Neuronal stem cell (in vitro differentiated cells): ENCODE measurements at regions not wholly inside any gene's neighbourhood (a gene's known extent, or its start where the extent isn't known, plus 50 kb on each side); places are given as distances from the start of the nearest gene placed in this dataset.

Experiments
- DNase-seq: peaks from one replicate; pipeline ENCODE4 v3.0.0-alpha.2; 2013; ENCODE audit warnings: low spot score
- H2AFZ ChIP-seq: one replicate; pipeline ENCODE4 v1.6.1; 2013; ENCODE audit warnings: mild to moderate bottlenecking, low read length, inconsistent platforms
- H2AK5ac ChIP-seq: 2 replicates; pipeline ENCODE4 v1.6.1; 2013; ENCODE audit warnings: low read depth, mild to moderate bottlenecking, inconsistent platforms, low read length, moderate library complexity, mixed read lengths
- H2BK120ac ChIP-seq: 2 replicates; pipeline ENCODE4 v1.6.1; 2013; ENCODE audit warnings: low read depth, mild to moderate bottlenecking, inconsistent platforms, low read length, moderate library complexity, mixed read lengths
- H2BK12ac ChIP-seq: one replicate; pipeline ENCODE4 v1.6.1; 2013; ENCODE audit warnings: low read length, inconsistent platforms
- H2BK15ac ChIP-seq: 2 replicates; pipeline ENCODE4 v1.6.1; 2013; ENCODE audit warnings: mild to moderate bottlenecking, low read length, inconsistent platforms, mixed read lengths
- H2BK5ac ChIP-seq: one replicate; pipeline ENCODE4 v1.6.1; 2013; ENCODE audit warnings: inconsistent platforms, mild to moderate bottlenecking, low read length, moderate library complexity
- H3K14ac ChIP-seq: one replicate; pipeline ENCODE4 v1.6.1; 2013; ENCODE audit warnings: low read length, inconsistent platforms
- H3K18ac ChIP-seq: 2 replicates; pipeline ENCODE4 v1.6.1; 2013; ENCODE audit warnings: low read length, inconsistent platforms
- H3K23ac ChIP-seq: 2 replicates; pipeline ENCODE4 v1.6.1; 2013; ENCODE audit warnings: low read depth, mild to moderate bottlenecking, mixed read lengths, low read length, inconsistent platforms; ENCODE audit not compliant: poor library complexity
- H3K27ac ChIP-seq: replicated peaks from 3 replicates; pipeline ENCODE4 v1.5.1; 2013; ENCODE audit warnings: low read length, inconsistent platforms
- H3K27me3 ChIP-seq, 3 experiments: 2 replicates each; pipeline ENCODE4 v1.6.1; 2013; ENCODE audit warnings: low read length in 3 of 3, mild to moderate bottlenecking in 2 of 3, inconsistent platforms in 1 of 3, low read depth in 1 of 3, mixed read lengths in 1 of 3, moderate library complexity in 1 of 3; ENCODE audit not compliant: control insufficient read depth in 3 of 3, insufficient read depth in 3 of 3
- H3K36me3 ChIP-seq, 2 donors: replicated peaks in 1 of 2; 2 replicates each; pipeline ENCODE4 v1.6.1; 2013; ENCODE audit warnings: low read length in 2 of 2; ENCODE audit not compliant: control insufficient read depth in 2 of 2, insufficient read depth in 2 of 2
- H3K4ac ChIP-seq: 2 replicates; pipeline ENCODE4 v1.6.1; 2013; ENCODE audit warnings: inconsistent platforms, mild to moderate bottlenecking, low read length, moderate library complexity
- H3K4me1 ChIP-seq, 2 donors: 1 replicate in 1 of 2; 2 replicates in 1 of 2; pipeline ENCODE4 v1.6.1; 2013; ENCODE audit warnings: low read length in 2 of 2, low read depth in 1 of 2; ENCODE audit not compliant: control insufficient read depth in 2 of 2, insufficient read depth in 1 of 2
- H3K4me2 ChIP-seq: one replicate; pipeline ENCODE4 v1.6.1; 2013; ENCODE audit warnings: mild to moderate bottlenecking, low read length, inconsistent platforms; ENCODE audit not compliant: insufficient read depth, poor library complexity, severe bottlenecking
- H3K4me3 ChIP-seq, 2 donors: 2 replicates each; pipeline ENCODE4 v1.5.1; 2013; ENCODE audit warnings: low read length in 2 of 2, mild to moderate bottlenecking in 2 of 2, inconsistent platforms in 1 of 2, moderate library complexity in 1 of 2
- H3K79me1 ChIP-seq: one replicate; pipeline ENCODE4 v1.6.1; 2013; ENCODE audit warnings: low read depth, mild to moderate bottlenecking, inconsistent platforms, low read length, moderate library complexity
- H3K9ac ChIP-seq: one replicate; pipeline ENCODE4 v1.6.1; 2013; ENCODE audit warnings: mild to moderate bottlenecking, low read depth, low read length, inconsistent platforms; ENCODE audit not compliant: poor library complexity
- H3K9me3 ChIP-seq, 2 donors: replicated peaks in 1 of 2; 2 replicates each; pipeline versions ENCODE3 to v1.6.1; 2013; ENCODE audit warnings: low read length in 2 of 2, mild to moderate bottlenecking in 2 of 2, inconsistent platforms in 1 of 2, low read depth in 1 of 2, mixed read lengths in 1 of 2, moderate library complexity in 1 of 2; ENCODE audit not compliant: control insufficient read depth in 2 of 2, insufficient read depth in 1 of 2
- H4K8ac ChIP-seq: one replicate; pipeline ENCODE4 v1.6.1; 2013; ENCODE audit warnings: low read depth, mild to moderate bottlenecking, inconsistent platforms, low read length, moderate library complexity
- H4K91ac ChIP-seq: one replicate; pipeline ENCODE4 v1.6.1; 2013; ENCODE audit warnings: low read length, low read depth, mild to moderate bottlenecking, inconsistent platforms; ENCODE audit not compliant: poor library complexity
- WGBS, 2 donors: extraction: QIAGEN DNeasy Blood & Tissue Kit; methylation state at CpG; one replicate each; pipeline ENCODE4 v1.1.7; 2013; ENCODE audit warnings: missing lambda C conversion rate in 2 of 2, mixed read lengths in 1 of 2; ENCODE audit not compliant: insufficient read length in 2 of 2, insufficient replicate concordance in 1 of 2; ENCODE audit errors: extremely low coverage in 2 of 2; 5-methylcytosine and 5-hydroxymethylcytosine counted together

GRCh38 chr13:58698531-58698930 lies 1067.0 kb downstream of the PCDH17 start:
- Histone ChIP-seq H2BK120ac (no peak overlapping the region), H2AK5ac (no peak overlapping the region), H3K27ac (no peak overlapping the region), H3K27me3 (no peaks in the 10 kb centered on the region), H4K8ac (no peak overlapping the region), H3K9ac (no peak overlapping the region), H2BK5ac (no peak overlapping the region), H3K36me3 (no peaks in the 10 kb centered on the region), H3K9me3 (no peaks in the 10 kb centered on the region), H3K4ac (no peak overlapping the region), H3K18ac (no peak overlapping the region), H3K4me2 (no peak overlapping the region), H3K14ac (no peak overlapping the region), H3K23ac (no peak overlapping the region), H2AFZ (no peak overlapping the region), H4K91ac (no peak overlapping the region), H3K4me3 (no peak overlapping the region), H3K79me1 (no peaks in the 10 kb centered on the region), H3K4me1 (no peaks in the 10 kb centered on the region), H2BK12ac (no peak overlapping the region), H2BK15ac (no peak overlapping the region)
- DNase-seq, result no peak

GRCh38 chr13:58704953-58705352 lies 1073.4 kb downstream of the PCDH17 start:
- no peaks in the 10 kb centered on the region for H3K27me3 ChIP-seq
- H2BK12ac ChIP-seq, result no peak overlapping the region
- no peaks in the 10 kb centered on the region for H3K4me1 ChIP-seq
- H3K18ac ChIP-seq, result no peak overlapping the region
- H3K27ac ChIP-seq, result no peak overlapping the region
- H3K14ac ChIP-seq, result no peak overlapping the region
- no peak overlapping the region for H3K23ac ChIP-seq
- H3K36me3 ChIP-seq, result no peaks in the 10 kb centered on the region
- no peak overlapping the region for H3K4ac ChIP-seq
- H3K9me3 ChIP-seq, result peaks cover 2 to 3% of the 10 kb centered on the region in 2 donors
- WGBS, 2 donors, result no CpG with 5 or more reads among the region's 2 CpGs
- H2BK15ac ChIP-seq, result no peak overlapping the region
- H2AK5ac ChIP-seq, result no peak overlapping the region
- H4K8ac ChIP-seq, result no peak overlapping the region
- no peak overlapping the region for H3K9ac ChIP-seq
- H3K79me1 ChIP-seq, result no peaks in the 10 kb centered on the region
- DNase-seq, result no peak
- H4K91ac ChIP-seq, result no peak overlapping the region
- no peak overlapping the region for H3K4me2 ChIP-seq
- no peak overlapping the region for H3K4me3 ChIP-seq
- no peak overlapping the region for H2AFZ ChIP-seq
- no peak overlapping the region for H2BK120ac ChIP-seq
- no peak overlapping the region for H2BK5ac ChIP-seq

- no peak overlapping the region for H3K14ac ChIP-seq
- H3K79me1 ChIP-seq, result no peaks in the 10 kb centered on the region
- H3K23ac ChIP-seq, result no peak overlapping the region
- H2BK15ac ChIP-seq, result no peak overlapping the region
- no peak overlapping the region for H2BK5ac ChIP-seq
- no peak overlapping the region for H3K27ac ChIP-seq
- no peak overlapping the region for H3K4me3 ChIP-seq
- H2AFZ ChIP-seq, result no peak overlapping the region
- DNase-seq, result no peak
- H2BK120ac ChIP-seq, result no peak overlapping the region
- WGBS, 2 donors, result no CpG with 5 or more reads among the region's 2 CpGs
- H3K27me3 ChIP-seq, result no peaks in the 10 kb centered on the region
- H3K9me3 ChIP-seq, result peaks cover 3 to 4% of the 10 kb centered on the region in 2 donors
- H3K4me2 ChIP-seq, result no peak overlapping the region
- H3K4ac ChIP-seq, result no peak overlapping the region
- H4K8ac ChIP-seq, result no peak overlapping the region
- no peak overlapping the region for H2AK5ac ChIP-seq
- H4K91ac ChIP-seq, result no peak overlapping the region
- no peak overlapping the region for H3K9ac ChIP-seq
- H3K18ac ChIP-seq, result no peak overlapping the region
- H3K4me1 ChIP-seq, result no peaks in the 10 kb centered on the region
- H2BK12ac ChIP-seq, result no peak overlapping the region
- H3K36me3 ChIP-seq, result no peaks in the 10 kb centered on the region
Measured at GRCh38 chr13:58706421-58706820, 1074.9 kb downstream of the PCDH17 start.

GRCh38 chr13:58712191-58712590 lies 1080.6 kb downstream of the PCDH17 start:
- Histone ChIP-seq H3K9ac (no peak overlapping the region), H2BK5ac (no peak overlapping the region), H3K14ac (no peak overlapping the region), H3K9me3 (peaks cover 3 to 4% of the 10 kb centered on the region in 2 donors), H3K36me3 (no peaks in the 10 kb centered on the region), H4K8ac (no peak overlapping the region), H2BK15ac (no peak overlapping the region), H3K27ac (no peak overlapping the region), H3K27me3 (no peaks in the 10 kb centered on the region), H3K4me2 (no peak overlapping the region), H3K4me1 (no peaks in the 10 kb centered on the region), H3K23ac (no peak overlapping the region), H2AFZ (no peak overlapping the region), H3K4ac (no peak overlapping the region), H3K18ac (no peak overlapping the region), H3K4me3 (no peak overlapping the region), H4K91ac (no peak overlapping the region), H2BK120ac (no peak overlapping the region), H2AK5ac (no peak overlapping the region), H3K79me1 (no peaks in the 10 kb centered on the region), H2BK12ac (no peak overlapping the region)
- DNase-seq, result peak; percentile 23
- no CpG with 5 or more reads among the region's 8 CpGs for WGBS, 2 donors
